HEK293 (cell line): ENCODE measurements at regions not wholly inside any gene's neighbourhood (a gene's known extent, or its start where the extent isn't known, plus 50 kb on each side); places are given as distances from the start of the nearest gene placed in this dataset.

Experiments
- CTCF ChIA-PET: fragments of 350-600 bp; formaldehyde crosslinking; extraction: SDS; loops from one replicate; lab custom pipeline; 2021; ENCODE audit warnings: antibody characterized with exemption; lab: Yijun Ruan, JAX
- POLR2A ChIA-PET: fragments of 300-600 bp; formaldehyde crosslinking; extraction: SDS; loops from one replicate; lab custom pipeline; 2020; ENCODE audit warnings: antibody characterized with exemption, inconsistent platforms; lab: Yijun Ruan, JAX
- H3K27ac ChIP-seq: fragments of 200-500 bp; sonication (Bioruptor generic); 2 replicates; pipeline ENCODE4 v1.5.1; 2014; ENCODE audit warnings: low read depth, low read length, control low read depth, inconsistent platforms; ENCODE audit errors: extremely low read depth
- H3K36me3 ChIP-seq, 2 experiments: fragments of 200-500 bp in 1 of 2; sonication (Bioruptor generic) in 1 of 2; 1 replicate in 1 of 2; 2 replicates in 1 of 2; pipeline ENCODE4 v1.5.1; 2014 to 2017; ENCODE audit warnings: inconsistent platforms in 2 of 2, low read length in 2 of 2; ENCODE audit not compliant: control insufficient read depth in 2 of 2, insufficient read depth in 1 of 2
- H3K4me1 ChIP-seq: fragments of 200-500 bp; sonication (Bioruptor generic); 2 replicates; pipeline ENCODE4 v1.5.1; 2014; ENCODE audit warnings: mild to moderate bottlenecking, low read length, inconsistent platforms; ENCODE audit not compliant: control insufficient read depth, insufficient read depth
- H3K4me3 ChIP-seq: 2 replicates; pipeline ENCODE4 v1.5.1; 2011; ENCODE audit warnings: low read depth, mild to moderate bottlenecking, control low read depth, low read length, moderate library complexity
- H3K9me3 ChIP-seq: fragments of 200-500 bp; sonication (Bioruptor generic); 2 replicates; pipeline ENCODE4 v1.5.1; 2014; ENCODE audit warnings: low read depth, low read length, inconsistent platforms; ENCODE audit not compliant: control insufficient read depth, insufficient read depth
- BCL11B ChIP-seq: fragments of 450-650 bp; formaldehyde crosslinking; IDR thresholded peaks from 2 replicates; pipeline ENCODE4 v1.5.1; 2016; ENCODE audit warnings: low read depth, missing biosample characterization, missing genetic modification characterization
- GFI1B ChIP-seq: fragments of 450-650 bp; formaldehyde crosslinking; IDR thresholded peaks from 2 replicates; pipeline ENCODE4 v1.5.1; 2016; ENCODE audit warnings: missing biosample characterization, missing genetic modification characterization
- HOXC10 ChIP-seq: sonication (generic); formaldehyde crosslinking; IDR thresholded peaks from 2 replicates; pipeline ENCODE4 v1.8.1; 2023; ENCODE audit warnings: mild to moderate bottlenecking, missing genetic modification reagents
- HOXD13 ChIP-seq: sonication (generic); formaldehyde crosslinking; IDR thresholded peaks from 2 replicates; pipeline ENCODE4 v1.8.0; 2022; ENCODE audit warnings: missing genetic modification reagents, borderline replicate concordance
- KLF8 ChIP-seq: fragments of 450-650 bp; formaldehyde crosslinking; IDR thresholded peaks from 2 replicates; pipeline ENCODE4 v1.5.1; 2016; ENCODE audit warnings: missing biosample characterization, missing genetic modification characterization
- SP2 ChIP-seq: fragments of 450-650 bp; formaldehyde crosslinking; IDR thresholded peaks from 2 replicates; pipeline ENCODE4 v1.5.1; 2016; ENCODE audit warnings: missing biosample characterization, missing genetic modification characterization
- SP3 ChIP-seq: fragments of 450-650 bp; formaldehyde crosslinking; IDR thresholded peaks from 2 replicates; pipeline ENCODE4 v1.5.1; 2016; ENCODE audit warnings: missing biosample characterization, missing genetic modification characterization
- YY2 ChIP-seq: fragments of 450-650 bp; formaldehyde crosslinking; IDR thresholded peaks from 2 replicates; pipeline ENCODE4 v1.5.1; 2016; ENCODE audit warnings: missing biosample characterization, missing genetic modification characterization
- ZBTB1 ChIP-seq: fragments of 450-650 bp; formaldehyde crosslinking; IDR thresholded peaks from 2 replicates; pipeline ENCODE4 v1.5.1; 2016; ENCODE audit warnings: missing biosample characterization, missing genetic modification characterization
- ZBTB17 ChIP-seq: fragments of 450-650 bp; formaldehyde crosslinking; IDR thresholded peaks from 2 replicates; pipeline ENCODE4 v1.5.1; 2016; ENCODE audit warnings: missing biosample characterization, missing genetic modification characterization
- ZBTB7A ChIP-seq: fragments of 450-650 bp; formaldehyde crosslinking; IDR thresholded peaks from 2 replicates; pipeline ENCODE4 v1.5.1; 2016; ENCODE audit warnings: low read depth, missing biosample characterization, missing genetic modification characterization
- ZNF121 ChIP-seq: fragments of 450-650 bp; formaldehyde crosslinking; IDR thresholded peaks from 2 replicates; pipeline ENCODE4 v1.5.1; 2016; ENCODE audit warnings: missing biosample characterization, missing genetic modification characterization
- ZNF138 ChIP-seq: fragments of 450-650 bp; formaldehyde crosslinking; IDR thresholded peaks from 2 replicates; pipeline ENCODE4 v1.5.1; 2016; ENCODE audit warnings: missing biosample characterization, missing genetic modification characterization, borderline replicate concordance
- ZNF140 ChIP-seq: fragments of 450-650 bp; formaldehyde crosslinking; IDR thresholded peaks from 2 replicates; pipeline ENCODE4 v1.5.1; 2016; ENCODE audit warnings: missing biosample characterization, missing genetic modification characterization
- ZNF202 ChIP-seq: fragments of 450-650 bp; formaldehyde crosslinking; IDR thresholded peaks from 2 replicates; pipeline ENCODE4 v1.5.1; 2016; ENCODE audit warnings: missing biosample characterization, missing genetic modification characterization, borderline replicate concordance
- ZNF266 ChIP-seq: fragments of 450-650 bp; formaldehyde crosslinking; IDR thresholded peaks from 2 replicates; pipeline ENCODE4 v1.5.1; 2016; ENCODE audit warnings: missing biosample characterization, missing genetic modification characterization, low read depth
- ZNF350 ChIP-seq: fragments of 450-650 bp; formaldehyde crosslinking; IDR thresholded peaks from 2 replicates; pipeline ENCODE4 v1.5.0; 2017; ENCODE audit warnings: missing biosample characterization, mild to moderate bottlenecking, missing genetic modification characterization
- ZNF354C ChIP-seq: fragments of 450-650 bp; formaldehyde crosslinking; IDR thresholded peaks from 2 replicates; pipeline ENCODE4 v1.5.1; 2016; ENCODE audit warnings: missing biosample characterization, missing genetic modification characterization, low read depth, borderline replicate concordance
- ZNF37A ChIP-seq: fragments of 450-650 bp; IDR thresholded peaks from 2 replicates; pipeline ENCODE4 v1.5.1; 2018; ENCODE audit warnings: missing biosample characterization, missing genetic modification characterization
- ZNF548 ChIP-seq: fragments of 450-650 bp; formaldehyde crosslinking; IDR thresholded peaks from 2 replicates; pipeline ENCODE4 v1.5.1; 2016; ENCODE audit warnings: missing biosample characterization, missing genetic modification characterization
- ZNF571 ChIP-seq: fragments of 450-650 bp; formaldehyde crosslinking; IDR thresholded peaks from 2 replicates; pipeline ENCODE4 v1.5.0; 2017; ENCODE audit warnings: missing biosample characterization, missing genetic modification characterization
- ZNF626 ChIP-seq: fragments of 450-650 bp; sonication (Bioruptor Pico); formaldehyde crosslinking; IDR thresholded peaks from 2 replicates; pipeline ENCODE4 v1.5.1; 2018; ENCODE audit warnings: missing biosample characterization, missing genetic modification characterization, inconsistent platforms
- ZNF670 ChIP-seq: fragments of 450-650 bp; formaldehyde crosslinking; IDR thresholded peaks from 2 replicates; pipeline ENCODE4 v1.5.1; 2016; ENCODE audit warnings: missing biosample characterization, missing genetic modification characterization, low read depth
- ZNF791 ChIP-seq: fragments of 450-650 bp; formaldehyde crosslinking; IDR thresholded peaks from 2 replicates; pipeline ENCODE4 v1.5.1; 2016; ENCODE audit warnings: missing biosample characterization, missing genetic modification characterization
- ZNF792 ChIP-seq: fragments of 450-650 bp; formaldehyde crosslinking; IDR thresholded peaks from 2 replicates; pipeline ENCODE4 v1.5.1; 2016; ENCODE audit warnings: missing biosample characterization, missing genetic modification characterization
- ZNF837 ChIP-seq: fragments of 450-650 bp; formaldehyde crosslinking; IDR thresholded peaks from 2 replicates; pipeline ENCODE4 v1.5.1; 2016; ENCODE audit warnings: missing biosample characterization, missing genetic modification characterization
- TF ChIP-seq, protein P1 (sequence below): fragments of 450-650 bp; formaldehyde crosslinking; IDR thresholded peaks from 2 replicates; pipeline ENCODE4 v1.5.1; 2016; ENCODE audit warnings: missing biosample characterization, missing genetic modification characterization
- TF ChIP-seq, protein P2 (sequence below): fragments of 450-650 bp; formaldehyde crosslinking; IDR thresholded peaks from 2 replicates; pipeline ENCODE4 v1.5.1; 2016; ENCODE audit warnings: missing biosample characterization, missing genetic modification characterization
- TF ChIP-seq, protein P3 (sequence below): fragments of 450-650 bp; IDR thresholded peaks from 2 replicates; pipeline ENCODE4 v1.5.1; 2018; ENCODE audit warnings: missing biosample characterization, missing genetic modification characterization
- TF ChIP-seq, protein P4 (sequence below): IDR thresholded peaks from 2 replicates; pipeline ENCODE4 v1.6.1; 2011; ENCODE audit warnings: mild to moderate bottlenecking, low read depth, low read length, borderline replicate concordance
- TF ChIP-seq, protein P5 (sequence below): fragments of 450-650 bp; formaldehyde crosslinking; IDR thresholded peaks from 2 replicates; pipeline ENCODE4 v1.5.1; 2017; ENCODE audit warnings: missing biosample characterization, missing genetic modification characterization

DNA sequence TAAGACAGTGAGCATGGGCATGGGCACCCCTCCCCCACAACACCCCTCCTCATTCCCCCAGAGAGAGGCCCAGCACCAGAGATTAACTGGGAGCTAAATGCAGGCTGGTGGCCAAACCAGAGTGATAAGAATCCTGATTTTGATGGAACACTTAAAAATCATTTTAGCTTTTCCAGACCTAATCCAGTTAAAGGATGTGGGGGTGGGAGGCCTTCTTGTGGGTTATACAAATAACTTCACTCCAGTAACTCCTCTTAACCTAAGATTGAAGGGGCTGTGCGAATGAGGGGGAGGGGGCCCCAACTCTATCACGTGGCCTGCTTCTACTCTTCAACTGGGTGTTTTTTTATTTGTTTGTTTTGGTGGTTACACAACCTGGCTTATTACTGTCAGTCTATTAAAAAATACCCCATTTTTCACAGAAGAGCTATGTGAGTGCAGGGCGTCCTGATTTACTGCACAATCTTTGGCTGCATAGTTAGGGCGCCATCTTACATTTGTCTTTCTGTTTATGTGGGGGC is 398.1 kb upstream of the LYPLAL1 start:
- POLR2A ChIA-PET: interaction anchor here (0.5 kb wide), 1 partner anchor 100 kb away, joined by 4 read pairs; no protein-coding TSS in a partner anchor
- CTCF ChIA-PET: no interaction called here

DNA sequence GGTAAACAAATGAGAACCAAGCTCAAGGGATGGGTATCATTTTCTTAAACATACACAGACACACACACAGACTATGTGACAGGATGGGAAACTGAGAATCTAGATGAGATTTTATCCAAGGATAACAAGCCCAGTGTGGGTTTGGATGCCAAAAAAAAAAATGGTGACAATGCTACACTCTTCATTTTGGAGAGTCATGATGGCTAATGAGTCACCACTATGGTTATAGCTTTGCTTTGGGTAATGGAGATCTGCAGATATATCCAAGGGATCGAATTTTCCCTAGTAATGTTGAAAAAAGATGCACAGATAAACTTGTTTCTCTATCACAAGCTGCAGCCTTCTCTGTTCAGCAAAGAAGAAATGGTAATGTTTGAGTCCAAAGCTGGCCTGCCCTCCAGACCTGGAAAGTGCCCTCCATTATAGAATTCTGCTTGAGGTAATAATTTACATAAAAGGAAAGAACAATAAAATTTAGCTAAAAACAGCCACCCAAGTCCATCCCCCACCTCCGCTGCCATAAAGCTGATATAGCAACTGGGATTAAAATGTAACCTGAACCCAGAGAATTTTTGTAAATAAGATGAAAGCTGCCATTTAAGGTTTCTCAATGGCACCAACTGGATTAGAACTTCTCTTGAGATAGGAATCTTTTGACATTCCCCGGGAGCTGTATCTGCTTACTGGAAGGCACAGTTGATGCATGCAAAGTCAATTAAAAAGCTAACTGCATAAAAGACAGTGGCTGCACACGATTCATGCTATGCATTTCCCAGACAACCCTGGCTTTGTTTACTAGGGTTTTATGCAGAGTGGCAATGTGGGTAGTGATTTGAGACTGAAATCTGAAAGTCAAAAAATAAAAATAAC is 395.2 kb upstream of the LYPLAL1 start:
- H3K27ac ChIP-seq: no peak overlapping the region
- CTCF ChIA-PET: interaction anchor here (0.7 to 0.8 kb wide), 3 partner anchors 11 to 303 kb away, joined by 3 to 5 read pairs (median 3); no protein-coding TSS in a partner anchor
- POLR2A ChIA-PET: interaction anchor here (0.7 kb wide), 1 partner anchor 242 kb away, joined by 3 read pairs; no protein-coding TSS in a partner anchor
- no peaks in the 10 kb centered on the region for H3K36me3 ChIP-seq
- no peaks in the 10 kb centered on the region for H3K9me3 ChIP-seq
- no peak overlapping the region for H3K4me3 ChIP-seq
- H3K4me1 ChIP-seq: no peaks in the 10 kb centered on the region
- TF ChIP-seq KLF8 (tag by site-specific recombination): no peak
- no peak for TF ChIP-seq ZNF792 (tag by site-specific recombination)
- no peak for TF ChIP-seq ZNF354C (tag by site-specific recombination)
- TF ChIP-seq ZBTB17 (tag by site-specific recombination): no peak
- TF ChIP-seq SP2 (tag by site-specific recombination): no peak
- TF ChIP-seq ZNF548 (tag by site-specific recombination): no peak
- no peak for TF ChIP-seq ZBTB7A (tag by site-specific recombination)
- TF ChIP-seq ZBTB1: no peak
- TF ChIP-seq, protein P1, sequence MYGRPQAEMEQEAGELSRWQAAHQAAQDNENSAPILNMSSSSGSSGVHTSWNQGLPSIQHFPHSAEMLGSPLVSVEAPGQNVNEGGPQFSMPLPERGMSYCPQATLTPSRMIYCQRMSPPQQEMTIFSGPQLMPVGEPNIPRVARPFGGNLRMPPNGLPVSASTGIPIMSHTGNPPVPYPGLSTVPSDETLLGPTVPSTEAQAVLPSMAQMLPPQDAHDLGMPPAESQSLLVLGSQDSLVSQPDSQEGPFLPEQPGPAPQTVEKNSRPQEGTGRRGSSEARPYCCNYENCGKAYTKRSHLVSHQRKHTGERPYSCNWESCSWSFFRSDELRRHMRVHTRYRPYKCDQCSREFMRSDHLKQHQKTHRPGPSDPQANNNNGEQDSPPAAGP (tag by site-specific recombination): no peak
- no peak for TF ChIP-seq SP3
- no peak for TF ChIP-seq ZNF571 (tag by site-specific recombination)
- no peak for TF ChIP-seq ZNF138 (tag by site-specific recombination)

More for the DNA sequence above, 398.1 kb upstream of the LYPLAL1 start:
- no peak overlapping the region for H3K4me3 ChIP-seq
- no peak for TF ChIP-seq ZNF350 (tag by site-specific recombination)
- no peak for TF ChIP-seq ZNF670
- no peak for TF ChIP-seq ZNF202 (tag by site-specific recombination)
- TF ChIP-seq ZNF791 (tag by site-specific recombination): no peak
- TF ChIP-seq, protein P2, sequence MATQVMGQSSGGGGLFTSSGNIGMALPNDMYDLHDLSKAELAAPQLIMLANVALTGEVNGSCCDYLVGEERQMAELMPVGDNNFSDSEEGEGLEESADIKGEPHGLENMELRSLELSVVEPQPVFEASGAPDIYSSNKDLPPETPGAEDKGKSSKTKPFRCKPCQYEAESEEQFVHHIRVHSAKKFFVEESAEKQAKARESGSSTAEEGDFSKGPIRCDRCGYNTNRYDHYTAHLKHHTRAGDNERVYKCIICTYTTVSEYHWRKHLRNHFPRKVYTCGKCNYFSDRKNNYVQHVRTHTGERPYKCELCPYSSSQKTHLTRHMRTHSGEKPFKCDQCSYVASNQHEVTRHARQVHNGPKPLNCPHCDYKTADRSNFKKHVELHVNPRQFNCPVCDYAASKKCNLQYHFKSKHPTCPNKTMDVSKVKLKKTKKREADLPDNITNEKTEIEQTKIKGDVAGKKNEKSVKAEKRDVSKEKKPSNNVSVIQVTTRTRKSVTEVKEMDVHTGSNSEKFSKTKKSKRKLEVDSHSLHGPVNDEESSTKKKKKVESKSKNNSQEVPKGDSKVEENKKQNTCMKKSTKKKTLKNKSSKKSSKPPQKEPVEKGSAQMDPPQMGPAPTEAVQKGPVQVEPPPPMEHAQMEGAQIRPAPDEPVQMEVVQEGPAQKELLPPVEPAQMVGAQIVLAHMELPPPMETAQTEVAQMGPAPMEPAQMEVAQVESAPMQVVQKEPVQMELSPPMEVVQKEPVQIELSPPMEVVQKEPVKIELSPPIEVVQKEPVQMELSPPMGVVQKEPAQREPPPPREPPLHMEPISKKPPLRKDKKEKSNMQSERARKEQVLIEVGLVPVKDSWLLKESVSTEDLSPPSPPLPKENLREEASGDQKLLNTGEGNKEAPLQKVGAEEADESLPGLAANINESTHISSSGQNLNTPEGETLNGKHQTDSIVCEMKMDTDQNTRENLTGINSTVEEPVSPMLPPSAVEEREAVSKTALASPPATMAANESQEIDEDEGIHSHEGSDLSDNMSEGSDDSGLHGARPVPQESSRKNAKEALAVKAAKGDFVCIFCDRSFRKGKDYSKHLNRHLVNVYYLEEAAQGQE (tag by site-specific recombination): no peak
- TF ChIP-seq ZNF266: no peak
- no peak for TF ChIP-seq HOXD13
- no peak for TF ChIP-seq BCL11B (tag by site-specific recombination)
- TF ChIP-seq, protein P3, sequence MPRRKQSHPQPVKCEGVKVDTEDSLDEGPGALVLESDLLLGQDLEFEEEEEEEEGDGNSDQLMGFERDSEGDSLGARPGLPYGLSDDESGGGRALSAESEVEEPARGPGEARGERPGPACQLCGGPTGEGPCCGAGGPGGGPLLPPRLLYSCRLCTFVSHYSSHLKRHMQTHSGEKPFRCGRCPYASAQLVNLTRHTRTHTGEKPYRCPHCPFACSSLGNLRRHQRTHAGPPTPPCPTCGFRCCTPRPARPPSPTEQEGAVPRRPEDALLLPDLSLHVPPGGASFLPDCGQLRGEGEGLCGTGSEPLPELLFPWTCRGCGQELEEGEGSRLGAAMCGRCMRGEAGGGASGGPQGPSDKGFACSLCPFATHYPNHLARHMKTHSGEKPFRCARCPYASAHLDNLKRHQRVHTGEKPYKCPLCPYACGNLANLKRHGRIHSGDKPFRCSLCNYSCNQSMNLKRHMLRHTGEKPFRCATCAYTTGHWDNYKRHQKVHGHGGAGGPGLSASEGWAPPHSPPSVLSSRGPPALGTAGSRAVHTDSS: no peak
- TF ChIP-seq, protein P4, sequence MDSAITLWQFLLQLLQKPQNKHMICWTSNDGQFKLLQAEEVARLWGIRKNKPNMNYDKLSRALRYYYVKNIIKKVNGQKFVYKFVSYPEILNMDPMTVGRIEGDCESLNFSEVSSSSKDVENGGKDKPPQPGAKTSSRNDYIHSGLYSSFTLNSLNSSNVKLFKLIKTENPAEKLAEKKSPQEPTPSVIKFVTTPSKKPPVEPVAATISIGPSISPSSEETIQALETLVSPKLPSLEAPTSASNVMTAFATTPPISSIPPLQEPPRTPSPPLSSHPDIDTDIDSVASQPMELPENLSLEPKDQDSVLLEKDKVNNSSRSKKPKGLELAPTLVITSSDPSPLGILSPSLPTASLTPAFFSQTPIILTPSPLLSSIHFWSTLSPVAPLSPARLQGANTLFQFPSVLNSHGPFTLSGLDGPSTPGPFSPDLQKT: no peak
- no peak for TF ChIP-seq ZNF121 (tag by site-specific recombination)
- no peak for TF ChIP-seq ZNF837 (tag by site-specific recombination)
- no peak for TF ChIP-seq ZNF626 (tag by site-specific recombination)
- TF ChIP-seq, protein P5, sequence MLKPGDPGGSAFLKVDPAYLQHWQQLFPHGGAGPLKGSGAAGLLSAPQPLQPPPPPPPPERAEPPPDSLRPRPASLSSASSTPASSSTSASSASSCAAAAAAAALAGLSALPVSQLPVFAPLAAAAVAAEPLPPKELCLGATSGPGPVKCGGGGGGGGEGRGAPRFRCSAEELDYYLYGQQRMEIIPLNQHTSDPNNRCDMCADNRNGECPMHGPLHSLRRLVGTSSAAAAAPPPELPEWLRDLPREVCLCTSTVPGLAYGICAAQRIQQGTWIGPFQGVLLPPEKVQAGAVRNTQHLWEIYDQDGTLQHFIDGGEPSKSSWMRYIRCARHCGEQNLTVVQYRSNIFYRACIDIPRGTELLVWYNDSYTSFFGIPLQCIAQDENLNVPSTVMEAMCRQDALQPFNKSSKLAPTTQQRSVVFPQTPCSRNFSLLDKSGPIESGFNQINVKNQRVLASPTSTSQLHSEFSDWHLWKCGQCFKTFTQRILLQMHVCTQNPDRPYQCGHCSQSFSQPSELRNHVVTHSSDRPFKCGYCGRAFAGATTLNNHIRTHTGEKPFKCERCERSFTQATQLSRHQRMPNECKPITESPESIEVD: no peak
- TF ChIP-seq ZNF571 (tag by site-specific recombination): no peak
- no peak for TF ChIP-seq HOXC10 (CRISPR knock-in tag)
- TF ChIP-seq ZNF140 (tag by site-specific recombination): no peak
- TF ChIP-seq YY2 (tag by site-specific recombination): no peak
- no peak for TF ChIP-seq ZNF37A (tag by site-specific recombination)
- no peak for TF ChIP-seq GFI1B (tag by site-specific recombination)
- H3K27ac ChIP-seq: no peak overlapping the region
- no peaks in the 10 kb centered on the region for H3K36me3 ChIP-seq
- no peaks in the 10 kb centered on the region for H3K4me1 ChIP-seq
- no peaks in the 10 kb centered on the region for H3K9me3 ChIP-seq
